ENCODE measurements at regions not wholly inside any gene's neighbourhood (a gene's known extent, or its start where the extent isn't known, plus 50 kb on each side); places are given as distances from the start of the nearest gene placed in this dataset.
"Not testable (repeated sequence)": the region's sequence is repeated elsewhere in the genome, so short reads cannot be mapped to it uniquely, and the experiment has no call there.

DNA sequence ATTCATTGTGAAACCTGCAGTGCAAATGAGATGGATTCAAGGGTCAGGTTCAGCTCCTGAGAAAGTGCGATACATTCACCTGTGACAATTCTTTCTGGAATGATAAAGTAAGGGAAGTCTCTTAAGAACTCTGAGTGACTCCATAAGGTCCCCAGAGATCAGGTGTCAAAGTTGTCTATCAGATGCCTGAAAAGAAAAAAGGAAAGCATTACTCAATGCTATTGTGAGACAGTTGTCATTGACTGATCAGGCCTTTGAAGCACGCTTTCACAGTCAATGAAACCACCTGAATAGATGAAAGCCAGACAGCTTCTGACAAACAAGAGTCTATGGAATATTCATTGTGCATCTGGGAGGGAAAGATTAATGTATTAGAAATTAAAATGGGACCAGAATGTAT is 252.7 kb upstream of the GALNT5 start:
- TF ChIP-seq, protein P1, sequence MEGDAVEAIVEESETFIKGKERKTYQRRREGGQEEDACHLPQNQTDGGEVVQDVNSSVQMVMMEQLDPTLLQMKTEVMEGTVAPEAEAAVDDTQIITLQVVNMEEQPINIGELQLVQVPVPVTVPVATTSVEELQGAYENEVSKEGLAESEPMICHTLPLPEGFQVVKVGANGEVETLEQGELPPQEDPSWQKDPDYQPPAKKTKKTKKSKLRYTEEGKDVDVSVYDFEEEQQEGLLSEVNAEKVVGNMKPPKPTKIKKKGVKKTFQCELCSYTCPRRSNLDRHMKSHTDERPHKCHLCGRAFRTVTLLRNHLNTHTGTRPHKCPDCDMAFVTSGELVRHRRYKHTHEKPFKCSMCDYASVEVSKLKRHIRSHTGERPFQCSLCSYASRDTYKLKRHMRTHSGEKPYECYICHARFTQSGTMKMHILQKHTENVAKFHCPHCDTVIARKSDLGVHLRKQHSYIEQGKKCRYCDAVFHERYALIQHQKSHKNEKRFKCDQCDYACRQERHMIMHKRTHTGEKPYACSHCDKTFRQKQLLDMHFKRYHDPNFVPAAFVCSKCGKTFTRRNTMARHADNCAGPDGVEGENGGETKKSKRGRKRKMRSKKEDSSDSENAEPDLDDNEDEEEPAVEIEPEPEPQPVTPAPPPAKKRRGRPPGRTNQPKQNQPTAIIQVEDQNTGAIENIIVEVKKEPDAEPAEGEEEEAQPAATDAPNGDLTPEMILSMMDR (IDR thresholded peaks at IDR 0.05; ENCODE audit: control insufficient read depth, extremely low read depth, insufficient read depth), result no peak

DNA sequence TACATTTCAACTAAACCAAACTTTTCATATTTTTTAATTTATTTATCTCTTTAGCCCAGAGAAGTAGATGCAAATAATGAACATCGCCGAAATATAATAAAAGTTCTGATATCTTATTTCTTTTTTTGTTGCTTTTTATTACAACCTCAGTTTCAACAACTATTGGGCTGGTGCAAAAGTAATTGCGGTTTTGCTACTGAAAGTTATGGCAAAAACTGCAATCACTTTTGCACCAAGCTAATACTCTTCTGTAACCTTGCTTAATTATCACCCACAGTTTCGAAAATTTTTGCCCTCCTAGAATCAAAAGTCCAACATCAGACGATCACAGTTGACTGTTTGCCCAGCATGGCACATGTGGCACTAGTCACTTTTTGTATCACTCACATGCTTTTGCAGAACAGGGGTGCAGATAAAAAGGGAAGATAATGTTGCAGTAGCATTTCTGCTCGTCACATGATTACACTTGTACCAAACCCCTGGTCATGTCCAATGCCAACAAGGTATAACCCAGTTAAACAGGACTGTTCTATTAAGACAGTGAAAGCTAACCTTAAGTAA is 242.4 kb upstream of the GALNT5 start:
- no peak for DNase-seq (ENCODE audit: low read depth)
- TF ChIP-seq, protein P1 (IDR thresholded peaks at IDR 0.05; ENCODE audit: control insufficient read depth, extremely low read depth, insufficient read depth), result no peak

More for the DNA sequence above, 252.7 kb upstream of the GALNT5 start:
- DNase-seq (ENCODE audit: low read depth), result no peak
- no peak overlapping the region for H3K4me3 ChIP-seq (ENCODE audit: low read depth, low read length)

DNA sequence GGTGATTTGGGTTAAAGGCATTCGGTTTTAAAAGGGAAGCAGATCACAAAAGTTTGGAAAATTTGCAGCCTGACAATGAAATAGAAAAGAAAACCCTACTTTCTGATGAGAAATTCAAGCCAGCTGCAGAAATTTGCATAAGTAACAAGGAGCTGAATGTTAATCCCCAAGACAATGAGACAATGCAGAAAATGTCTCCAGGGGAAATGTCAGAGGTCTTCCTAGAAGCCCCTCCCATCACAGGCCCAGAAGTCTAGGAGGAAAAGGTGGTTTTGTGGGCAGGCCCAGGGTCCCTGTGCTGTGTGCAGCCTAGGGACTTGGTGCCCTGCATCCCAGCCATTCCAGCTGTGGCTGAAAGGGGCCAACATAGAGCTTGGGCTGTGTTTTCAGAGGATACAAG is 234.2 kb upstream of the GALNT5 start:
- H3K4me3 ChIP-seq (ENCODE audit: low read depth, low read length); DNase-seq (ENCODE audit: low read depth): not testable (repeated sequence)

More for the DNA sequence above, 242.4 kb upstream of the GALNT5 start:
- no peak overlapping the region for H3K4me3 ChIP-seq (ENCODE audit: low read depth, low read length)

DNA sequence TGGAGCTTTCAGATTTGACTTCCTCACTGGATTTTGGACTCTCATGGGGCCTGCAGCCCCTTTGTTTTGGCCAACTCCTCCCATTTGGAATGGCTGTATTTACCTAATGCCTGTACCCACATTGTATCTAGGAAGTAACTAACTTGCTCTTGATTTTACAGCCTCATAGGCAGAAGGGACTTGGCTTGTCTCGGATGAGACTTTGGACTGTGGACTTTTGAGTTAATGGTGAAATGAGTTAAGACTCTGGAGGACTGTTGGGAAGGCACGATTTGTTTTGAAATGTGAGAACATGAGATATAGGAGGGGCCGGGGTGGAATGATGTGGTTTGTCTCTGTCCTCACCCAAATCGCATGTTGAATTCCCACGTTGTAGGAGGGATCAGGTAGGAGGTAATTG is 233.4 kb upstream of the GALNT5 start:
- no peak overlapping the region for H3K4me3 ChIP-seq (ENCODE audit: low read depth, low read length)
- no peak for DNase-seq (ENCODE audit: low read depth)
- TF ChIP-seq, protein P1 (IDR thresholded peaks at IDR 0.05; ENCODE audit: control insufficient read depth, extremely low read depth, insufficient read depth), result no peak

DNA sequence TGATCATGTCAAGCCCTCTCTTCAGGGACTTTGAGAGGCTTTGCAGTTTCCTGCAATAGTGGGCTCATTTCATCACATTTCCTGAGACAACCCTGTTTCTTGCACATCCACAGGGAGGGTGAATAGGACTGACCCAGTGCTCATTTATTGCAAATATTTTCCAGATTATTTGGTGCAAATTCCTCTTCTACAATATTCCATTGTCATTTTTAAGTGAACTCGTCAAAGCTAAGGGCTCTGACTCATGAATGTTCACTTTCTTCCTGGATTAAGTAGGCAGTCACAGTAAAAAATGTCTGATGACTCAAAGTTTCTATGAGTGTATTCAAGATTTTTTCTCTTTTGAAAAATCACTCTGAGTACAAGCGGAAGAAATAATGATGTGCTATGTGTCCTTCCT is 225.5 kb upstream of the GALNT5 start:
- no peak for DNase-seq (ENCODE audit: low read depth)
- TF ChIP-seq, protein P1 (IDR thresholded peaks at IDR 0.05; ENCODE audit: control insufficient read depth, extremely low read depth, insufficient read depth), result no peak
- H3K4me3 ChIP-seq (ENCODE audit: low read depth, low read length), result no peak overlapping the region

DNA sequence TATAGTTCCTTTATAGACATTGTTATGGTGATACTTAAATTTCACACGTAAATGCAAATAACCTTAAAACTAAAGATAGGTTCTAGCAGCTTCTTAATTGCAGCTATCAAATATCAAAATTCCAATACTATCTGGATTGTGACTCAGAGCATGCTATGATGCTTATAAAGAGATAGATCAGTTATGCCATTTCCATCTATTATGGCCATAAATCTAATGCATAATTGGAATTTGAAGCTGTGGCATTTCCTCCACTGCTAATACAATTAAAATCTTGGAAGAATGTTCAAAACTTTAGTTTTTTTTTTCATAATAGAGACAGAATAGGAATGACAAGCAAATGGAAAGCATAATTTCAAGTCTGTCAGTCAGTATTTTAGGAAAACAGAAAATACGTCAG is 220.8 kb upstream of the GALNT5 start:
- TF ChIP-seq, protein P1 (IDR thresholded peaks at IDR 0.05; ENCODE audit: control insufficient read depth, extremely low read depth, insufficient read depth), result no peak
- no peak for DNase-seq (ENCODE audit: low read depth)
- no peak overlapping the region for H3K4me3 ChIP-seq (ENCODE audit: low read depth, low read length)

DNA sequence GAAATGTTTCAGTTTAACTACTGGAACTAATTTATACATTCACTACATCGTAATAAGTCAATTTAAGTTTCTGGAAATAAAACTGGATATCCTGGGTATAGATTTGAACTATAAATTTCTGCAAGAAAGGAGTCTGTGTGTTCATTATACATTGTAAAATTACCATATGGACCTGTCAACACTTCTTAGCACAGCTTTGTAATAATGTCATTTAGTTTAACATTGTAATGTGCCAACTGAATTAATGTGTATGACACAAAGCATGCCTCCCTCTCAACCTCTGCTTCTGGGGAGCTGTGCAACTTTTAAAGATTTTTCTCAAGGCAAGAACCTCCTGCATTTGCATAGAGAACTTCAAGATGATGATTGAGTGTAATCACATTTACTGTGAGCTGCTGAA is 213.7 kb upstream of the GALNT5 start:
- TF ChIP-seq, protein P1 (IDR thresholded peaks at IDR 0.05; ENCODE audit: control insufficient read depth, extremely low read depth, insufficient read depth), result no peak

More for the DNA sequence above, 213.7 kb upstream of the GALNT5 start:
- no peak for DNase-seq (ENCODE audit: low read depth)
- H3K4me3 ChIP-seq (ENCODE audit: low read depth, low read length), result no peak overlapping the region
